KOPT-K1 (cell line): ENCODE measurements at regions not wholly inside any gene's neighbourhood (a gene's known extent, or its start where the extent isn't known, plus 50 kb on each side); places are given as distances from the start of the nearest gene placed in this dataset.

Experiments used
- H3K27ac ChIP-seq: fragments of 200-600 bp; sonication (generic); 2 replicates; pipeline ENCODE4 v1.5.1; 2016; ENCODE audit warnings: antibody characterized with exemption, mild to moderate bottlenecking, low read depth, low read length; ENCODE audit not compliant: poor library complexity, severe bottlenecking
- H3K36me3 ChIP-seq: fragments of 200-600 bp; sonication (generic); 2 replicates; pipeline ENCODE4 v1.5.1; 2017; ENCODE audit warnings: antibody characterized with exemption, mild to moderate bottlenecking, low read length, moderate library complexity; ENCODE audit not compliant: insufficient read depth
- H3K9me3 ChIP-seq: fragments of 200-600 bp; sonication (generic); 2 replicates; pipeline ENCODE4 v1.5.1; 2017; ENCODE audit warnings: antibody characterized with exemption, low read length, mild to moderate bottlenecking; ENCODE audit not compliant: insufficient read depth, poor library complexity, severe bottlenecking

- no peak overlapping the region for H3K27ac ChIP-seq
- no peaks in the 10 kb centered on the region for H3K36me3 ChIP-seq
- H3K9me3 ChIP-seq, result no peaks in the 10 kb centered on the region
These were observed 72.8 kb upstream of the ZEB2 start for GRCh38 chr2:144592500-144593256.

- no peaks in the 10 kb centered on the region for H3K9me3 ChIP-seq
- H3K36me3 ChIP-seq, result no peaks in the 10 kb centered on the region
- no peak overlapping the region for H3K27ac ChIP-seq
These were observed 67.4 kb upstream of the ZEB2 start for GRCh38 chr2:144587306-144587705.

- Histone ChIP-seq H3K9me3 (no peaks in the 10 kb centered on the region), H3K27ac (no peak overlapping the region), H3K36me3 (no peaks in the 10 kb centered on the region)
These were observed 66.6 kb upstream of the ZEB2 start for GRCh38 chr2:144586476-144586875.

- no peaks in the 10 kb centered on the region for H3K36me3 ChIP-seq
- no peaks in the 10 kb centered on the region for H3K9me3 ChIP-seq
- H3K27ac ChIP-seq, result no peak overlapping the region
These were observed 64.0 kb upstream of the ZEB2 start for GRCh38 chr2:144583741-144584453.

GRCh38 chr2:144583381-144583729 is 63.4 kb upstream of the ZEB2 start:
- no peaks in the 10 kb centered on the region for H3K9me3 ChIP-seq
- no peak overlapping the region for H3K27ac ChIP-seq
- H3K36me3 ChIP-seq, result no peaks in the 10 kb centered on the region

- H3K27ac ChIP-seq, result no peak overlapping the region
- H3K36me3 ChIP-seq, result no peaks in the 10 kb centered on the region
- no peaks in the 10 kb centered on the region for H3K9me3 ChIP-seq
These were observed 62.9 kb upstream of the ZEB2 start for GRCh38 chr2:144582651-144583380.

GRCh38 chr2:144580521-144581161 is 60.7 kb upstream of the ZEB2 start:
- Histone ChIP-seq H3K9me3 (no peaks in the 10 kb centered on the region), H3K27ac (no peak overlapping the region), H3K36me3 (no peaks in the 10 kb centered on the region)

GRCh38 chr2:144579556-144579955 is 59.6 kb upstream of the ZEB2 start:
- Histone ChIP-seq H3K36me3 (no peaks in the 10 kb centered on the region), H3K9me3 (no peaks in the 10 kb centered on the region), H3K27ac (no peak overlapping the region)

- H3K36me3 ChIP-seq, result no peaks in the 10 kb centered on the region
- no peaks in the 10 kb centered on the region for H3K9me3 ChIP-seq
- H3K27ac ChIP-seq, result no peak overlapping the region
These were observed 58.2 kb upstream of the ZEB2 start for GRCh38 chr2:144578099-144578498.

GRCh38 chr2:144572977-144573376 is 53.1 kb upstream of the ZEB2 start:
- no peaks in the 10 kb centered on the region for H3K36me3 ChIP-seq
- no peaks in the 10 kb centered on the region for H3K9me3 ChIP-seq
- no peak overlapping the region for H3K27ac ChIP-seq

GRCh38 chr2:144571770-144572169 is 51.9 kb upstream of the ZEB2 start:
- Histone ChIP-seq H3K36me3 (no peaks in the 10 kb centered on the region), H3K9me3 (no peaks in the 10 kb centered on the region), H3K27ac (no peak overlapping the region)

- Histone ChIP-seq H3K9me3 (no peaks in the 10 kb centered on the region), H3K36me3 (no peaks in the 10 kb centered on the region), H3K27ac (no peak overlapping the region)
These were observed 50.6 kb upstream of the ZEB2 start for GRCh38 chr2:144570566-144570965.
